C4-2B (cell line): ENCODE measurements at regions not wholly inside any gene's neighbourhood (a gene's known extent, or its start where the extent isn't known, plus 50 kb on each side); places are given as distances from the start of the nearest gene placed in this dataset.

ENCODE experiments used
- H3K27ac ChIP-seq: fragments of 450-650 bp; 2 replicates; pipeline ENCODE4 v1.5.1; 2017
- CTCF ChIP-seq: fragments of 450-650 bp; conservative IDR thresholded peaks from 2 replicates; pipeline ENCODE4 v1.5.1; 2017; ENCODE audit warnings: mild to moderate bottlenecking
- ZFX ChIP-seq: fragments of 450-650 bp; IDR thresholded peaks from 2 replicates; pipeline ENCODE4 v1.6.1; 2017

- no peak overlapping the region for H3K27ac ChIP-seq
- TF ChIP-seq ZFX: no peak
- TF ChIP-seq CTCF: no peak
Observed at GRCh38 chr13:105514401-105514800, 1021.1 kb downstream of the EFNB2 start.

GRCh38 chr13:105513448-105513847 lies 1022.0 kb downstream of the EFNB2 start:
- peak; percentile 28 for TF ChIP-seq CTCF
- no peak for TF ChIP-seq ZFX
- no peak overlapping the region for H3K27ac ChIP-seq

- no peak for TF ChIP-seq ZFX
- no peak for TF ChIP-seq CTCF
- H3K27ac ChIP-seq: no peak overlapping the region
Observed at GRCh38 chr13:105509981-105510762, 1025.3 kb downstream of the EFNB2 start.

- no peak overlapping the region for H3K27ac ChIP-seq
- TF ChIP-seq ZFX (no peak), CTCF (no peak)
Observed at GRCh38 chr13:105506463-105506862, 1029.0 kb downstream of the EFNB2 start.

- no peak overlapping the region for H3K27ac ChIP-seq
- TF ChIP-seq CTCF: no peak
- no peak for TF ChIP-seq ZFX
Observed at GRCh38 chr13:105502193-105502592, 1033.3 kb downstream of the EFNB2 start.

- TF ChIP-seq CTCF (no peak), ZFX (no peak)
- no peak overlapping the region for H3K27ac ChIP-seq
Observed at GRCh38 chr13:105497597-105497996, 1037.9 kb downstream of the EFNB2 start.

- no peak overlapping the region for H3K27ac ChIP-seq
- TF ChIP-seq ZFX (no peak), CTCF (no peak)
Observed at GRCh38 chr13:105492216-105492615, 1043.2 kb downstream of the EFNB2 start.
